Liver (tissue), 3 donors: ENCODE measurements at regions not wholly inside any gene's neighbourhood (a gene's known extent, or its start where the extent isn't known, plus 50 kb on each side); places are given as distances from the start of the nearest gene placed in this dataset.

Experiments
- ATF3 ChIP-seq: IDR thresholded peaks from 2 replicates; pipeline ENCODE4 v1.6.1; 2016; ENCODE audit warnings: antibody characterized with exemption
- CTCF ChIP-seq: fragments of 150-350 bp; IDR thresholded peaks from 2 replicates; pipeline ENCODE4 v1.5.1; 2017; ENCODE audit warnings: improper control_type of control experiment, low read depth, low read length; ENCODE audit not compliant: missing input control
- GABPA ChIP-seq, 2 donors: IDR thresholded peaks in 1 of 2; conservative IDR thresholded peaks in 1 of 2; 2 replicates each; pipeline ENCODE4 v1.6.1; 2016; ENCODE audit warnings: antibody characterized with exemption in 2 of 2, mild to moderate bottlenecking in 1 of 2, moderate library complexity in 1 of 2
- JUND ChIP-seq, 2 donors: IDR thresholded peaks; 2 replicates each; pipeline ENCODE4 v1.6.1; 2016; ENCODE audit warnings: antibody characterized with exemption in 2 of 2
- MAX ChIP-seq: IDR thresholded peaks from 2 replicates; pipeline ENCODE4 v1.6.1; 2016; ENCODE audit warnings: antibody characterized with exemption
- RAD21 ChIP-seq, 2 donors: IDR thresholded peaks; 2 replicates each; pipeline ENCODE4 v1.6.1; 2016; ENCODE audit warnings: antibody characterized with exemption in 2 of 2, mild to moderate bottlenecking in 2 of 2
- REST ChIP-seq: IDR thresholded peaks from 2 replicates; pipeline ENCODE4 v1.6.1; 2016; ENCODE audit warnings: antibody characterized with exemption, mild to moderate bottlenecking
- RXRA ChIP-seq, 2 donors: IDR thresholded peaks; 2 replicates each; pipeline ENCODE4 v1.6.1; 2017 to 2018; ENCODE audit warnings: antibody characterized with exemption in 2 of 2, mild to moderate bottlenecking in 1 of 2
- SP1 ChIP-seq: IDR thresholded peaks from 2 replicates; pipeline ENCODE4 v1.6.1; 2018; ENCODE audit warnings: antibody characterized with exemption, mild to moderate bottlenecking
- YY1 ChIP-seq: IDR thresholded peaks from 2 replicates; pipeline ENCODE4 v1.6.1; 2016; ENCODE audit warnings: antibody characterized with exemption, mild to moderate bottlenecking
- ZBTB33 ChIP-seq: IDR thresholded peaks from 2 replicates; pipeline ENCODE4 v1.6.1; 2016; ENCODE audit warnings: antibody characterized with exemption
- donor health status: healthy.
- donor health status: healthy.

DNA sequence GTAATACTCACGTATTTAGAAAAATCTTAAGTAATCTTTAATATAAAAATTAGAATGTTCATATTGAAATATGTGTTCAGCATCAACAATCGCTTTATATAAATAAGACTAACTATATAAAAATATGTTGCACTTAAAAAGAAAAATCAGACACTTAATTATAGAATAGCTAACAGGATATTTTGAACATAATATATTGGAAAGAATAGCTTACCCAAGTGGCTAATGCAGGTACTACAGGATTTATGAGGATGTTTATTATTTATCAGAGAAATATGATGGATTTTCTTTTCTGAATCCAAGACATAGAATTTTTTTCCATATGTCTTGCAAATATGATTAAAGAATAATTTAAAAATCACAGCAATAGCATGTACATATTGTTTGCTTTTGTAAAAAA is 567.9 kb upstream of the GBE1 start:
- TF ChIP-seq ATF3 (no peak), CTCF (peak; percentile 33), SP1 (no peak), RAD21 (IDR thresholded peaks at IDR 0.05) (peak; percentile 42 to 44), MAX (no peak), REST (no peak), ZBTB33 (no peak), RXRA (IDR thresholded peaks at IDR 0.05) (no peak), JUND (IDR thresholded peaks at IDR 0.05) (no peak), GABPA (IDR thresholded peaks at IDR 0.05 in 1 of 2, conservative IDR thresholded peaks at IDR 0.05 in 1 of 2) (no peak), YY1 (no peak)
